ENCODE measurements at regions not wholly inside any gene's neighbourhood (a gene's known extent, or its start where the extent isn't known, plus 50 kb on each side); places are given as distances from the start of the nearest gene placed in this dataset.
A peak's percentile ranks its signal among the peaks of the same experiment; 100 is the strongest.

DNA sequence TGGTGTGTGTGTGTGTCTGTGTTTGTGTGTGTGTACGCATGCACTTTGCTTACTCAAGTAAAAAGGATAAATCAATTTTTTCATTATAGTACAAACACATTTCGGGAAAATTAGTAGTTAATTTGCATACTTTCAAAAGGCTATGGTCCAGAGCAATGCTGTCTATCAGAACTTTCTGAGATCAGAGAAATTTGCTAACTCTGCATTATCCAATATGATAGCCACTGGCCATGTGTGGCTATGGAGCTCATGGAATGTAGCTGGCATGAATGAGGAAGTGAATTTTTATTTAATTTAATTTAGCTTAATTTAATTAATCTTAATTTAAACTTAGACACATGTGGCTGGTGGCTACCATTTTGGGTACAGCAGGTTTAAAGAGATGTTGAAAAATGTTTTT is 289.6 kb downstream of the MAT2B start:
- Histone ChIP-seq H3K4me1 (ENCODE audit: insufficient read depth, low read length) (no peaks in the 10 kb centered on the region), H3K4me2 (ENCODE audit: low read depth, low read length) (no peak overlapping the region), H3K79me2 (ENCODE audit: insufficient read depth, low read length) (no peaks in the 10 kb centered on the region), H3K4me3 (replicated peaks in 1 of 3; ENCODE audit: insufficient read depth in 1 of 3, low read depth in 2 of 3, low read length in 3 of 3) (no peak overlapping the region), H3K9ac (ENCODE audit: insufficient read depth, low read depth, low read length) (no peak overlapping the region), H3K27ac (ENCODE audit: extremely low read length, insufficient read depth, low read length) (no peak overlapping the region), H3K36me3 (replicated peaks in 1 of 2; ENCODE audit: control insufficient read depth in 1 of 2, insufficient read depth in 2 of 2, low read length in 2 of 2) (no peaks in the 10 kb centered on the region), H3K9me3 (ENCODE audit: low read length) (no peaks in the 10 kb centered on the region), H4K20me1 (ENCODE audit: insufficient read depth, low read length) (no peaks in the 10 kb centered on the region), H2AFZ (ENCODE audit: low read length) (no peak overlapping the region), H3K27me3 (ENCODE audit: control insufficient read depth in 1 of 2, insufficient read depth in 2 of 2, low read length in 2 of 2) (no peaks in the 10 kb centered on the region)
- BruUV-seq (replicated peaks): no TSS peak
- DNase-seq (ENCODE audit: low spot score) (no peak), ATAC-seq (no peak), FAIRE-seq (no peak)
- CTCF ChIA-PET (ENCODE audit: low intra/inter-chr PET ratio, low total read pairs): no interaction called here
- 23% methylated on average over 2 of the region's 2 CpGs for WGBS (ENCODE audit: low lambda C conversion rate)
- in situ Hi-C loops (cut with HindIII; ENCODE audit: extremely low pct_ligation_motif_present, low pct_unique_long_range_greater_than_20kb) (no loop called here), intact Hi-C loops (cut with micrococcal nuclease; ENCODE audit: unreplicated experiment) (loop anchor here (10.0 kb wide), 1 partner anchor 70 kb away; no protein-coding TSS in a partner anchor)
- peak; percentile 65 for TF ChIP-seq MAFF (IDR thresholded peaks at IDR 0.05; ENCODE audit: low read depth, low read length)
- no peak for TF ChIP-seq MLX (CRISPR knock-in tag; IDR thresholded peaks at IDR 0.05)
- peak; percentile 64 to 76; a peak in 3 of 4 replicates for TF ChIP-seq MAFK (conservative IDR thresholded peaks at IDR 0.05 in 1 of 2, IDR thresholded peaks at IDR 0.05 in 1 of 2; ENCODE audit: low read length in 2 of 2)
- POLR2A ChIA-PET: no interaction called here

GRCh38 chr5:163807781-163808180 is 302.4 kb downstream of the MAT2B start:
- Histone ChIP-seq H2AFZ (ENCODE audit: low read length) (no peak overlapping the region), H3K4me1 (ENCODE audit: insufficient read depth, low read length) (no peaks in the 10 kb centered on the region), H3K27me3 (ENCODE audit: control insufficient read depth in 1 of 2, insufficient read depth in 2 of 2, low read length in 2 of 2) (no peaks in the 10 kb centered on the region; a peak in 1 of 5 replicates), H3K4me2 (ENCODE audit: low read depth, low read length) (no peak overlapping the region), H3K4me3 (replicated peaks in 1 of 3; ENCODE audit: insufficient read depth in 1 of 3, low read depth in 2 of 3, low read length in 3 of 3) (no peak overlapping the region), H3K9me3 (ENCODE audit: low read length) (no peaks in the 10 kb centered on the region), H3K79me2 (ENCODE audit: insufficient read depth, low read length) (no peaks in the 10 kb centered on the region), H3K27ac (ENCODE audit: extremely low read length, insufficient read depth, low read length) (no peak overlapping the region), H4K20me1 (ENCODE audit: insufficient read depth, low read length) (no peaks in the 10 kb centered on the region), H3K9ac (ENCODE audit: insufficient read depth, low read depth, low read length) (no peak overlapping the region), H3K36me3 (replicated peaks in 1 of 2; ENCODE audit: control insufficient read depth in 1 of 2, insufficient read depth in 2 of 2, low read length in 2 of 2) (no peaks in the 10 kb centered on the region)
- TF ChIP-seq ZNF275 (CRISPR knock-in tag; IDR thresholded peaks at IDR 0.05; ENCODE audit: borderline replicate concordance) (no peak), ATF7 (IDR thresholded peaks at IDR 0.05) (peak; percentile 36; the same call in 1 of the 2 replicates), ATF7 (CRISPR knock-in tag; IDR thresholded peaks at IDR 0.05) (no peak)
- ChIA-PET POLR2A (no interaction called here), CTCF (ENCODE audit: low intra/inter-chr PET ratio, low total read pairs) (no interaction called here)
- 0% methylated on average over 2 of the region's 2 CpGs for WGBS (ENCODE audit: low lambda C conversion rate)
- intact Hi-C loops (cut with micrococcal nuclease; ENCODE audit: unreplicated experiment): no loop called here
- ATAC-seq (no peak), FAIRE-seq (no peak), DNase-seq (ENCODE audit: low spot score) (no peak)
- in situ Hi-C loops (cut with HindIII; ENCODE audit: extremely low pct_ligation_motif_present, low pct_unique_long_range_greater_than_20kb): no loop called here
- BruUV-seq (replicated peaks): no TSS peak
